ENCODE measurements at regions not wholly inside any gene's neighbourhood (a gene's known extent, or its start where the extent isn't known, plus 50 kb on each side); places are given as distances from the start of the nearest gene placed in this dataset.

- H3K27me3 Mint-ChIP-seq (ENCODE audit: low read depth), result no peaks in the 10 kb centered on the region
- no peak overlapping the region for H3K27ac Mint-ChIP-seq
- no peak for DNase-seq (ENCODE audit: low spot score)
- H3K9me3 Mint-ChIP-seq, result no peaks in the 10 kb centered on the region
- no peaks in the 10 kb centered on the region for H3K36me3 Mint-ChIP-seq (ENCODE audit: low read depth)
- intact Hi-C loops (cut with micrococcal nuclease), result no loop called here
- H3K4me3 Mint-ChIP-seq (ENCODE audit: low read depth), result no peak overlapping the region
- no peaks in the 10 kb centered on the region for H3K4me1 Mint-ChIP-seq (ENCODE audit: low read depth)
These were observed 531.5 kb downstream of the ANKRD50 start for GRCh38 chr4:124181039-124181438.

- Mint-ChIP-seq H3K4me1 (ENCODE audit: low read depth) (no peaks in the 10 kb centered on the region), H3K4me3 (ENCODE audit: low read depth) (no peak overlapping the region), H3K36me3 (ENCODE audit: low read depth) (no peaks in the 10 kb centered on the region), H3K9me3 (no peaks in the 10 kb centered on the region), H3K27me3 (ENCODE audit: low read depth) (no peaks in the 10 kb centered on the region), H3K27ac (no peak overlapping the region)
- DNase-seq (ENCODE audit: low spot score), result no peak
- intact Hi-C loops (cut with micrococcal nuclease), result no loop called here
These were observed 529.3 kb downstream of the ANKRD50 start for GRCh38 chr4:124183231-124183630.

DNA sequence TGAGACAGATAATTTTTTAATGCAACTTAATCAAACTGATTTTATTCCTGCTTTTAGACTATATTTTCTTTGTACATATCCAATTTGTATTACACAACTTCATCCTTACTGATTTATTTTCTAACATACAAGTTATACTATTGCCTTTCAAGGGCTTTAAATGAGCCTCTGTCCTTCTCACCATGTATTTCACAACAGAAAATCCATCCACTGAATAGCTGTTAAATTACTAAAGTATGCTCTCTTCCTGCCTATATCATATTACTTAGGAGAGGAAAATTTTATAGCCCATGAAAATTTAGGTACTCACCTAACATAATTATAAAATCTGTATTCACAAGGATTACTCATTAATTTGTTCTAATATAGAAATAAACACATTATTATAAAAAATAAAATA, 528.6 kb downstream of the ANKRD50 start:
- H3K36me3 Mint-ChIP-seq (ENCODE audit: low read depth), result no peaks in the 10 kb centered on the region
- H3K27ac Mint-ChIP-seq, result no peak overlapping the region
- H3K9me3 Mint-ChIP-seq, result no peaks in the 10 kb centered on the region
- intact Hi-C loops (cut with micrococcal nuclease), result no loop called here
- no peaks in the 10 kb centered on the region for H3K4me1 Mint-ChIP-seq (ENCODE audit: low read depth)
- no peaks in the 10 kb centered on the region for H3K27me3 Mint-ChIP-seq (ENCODE audit: low read depth)
- no peak overlapping the region for H3K4me3 Mint-ChIP-seq (ENCODE audit: low read depth)
- no peak for DNase-seq (ENCODE audit: low spot score)

- Mint-ChIP-seq H3K27me3 (ENCODE audit: low read depth) (no peaks in the 10 kb centered on the region), H3K4me1 (ENCODE audit: low read depth) (no peaks in the 10 kb centered on the region), H3K9me3 (no peaks in the 10 kb centered on the region), H3K27ac (no peak overlapping the region), H3K36me3 (ENCODE audit: low read depth) (no peaks in the 10 kb centered on the region), H3K4me3 (ENCODE audit: low read depth) (no peak overlapping the region)
- intact Hi-C loops (cut with micrococcal nuclease), result no loop called here
- no peak for DNase-seq (ENCODE audit: low spot score)
These were observed 527.7 kb downstream of the ANKRD50 start for GRCh38 chr4:124184792-124185191.

- intact Hi-C loops (cut with micrococcal nuclease), result no loop called here
- Mint-ChIP-seq H3K4me3 (ENCODE audit: low read depth) (no peak overlapping the region), H3K4me1 (ENCODE audit: low read depth) (no peaks in the 10 kb centered on the region), H3K27ac (no peak overlapping the region), H3K36me3 (ENCODE audit: low read depth) (no peaks in the 10 kb centered on the region), H3K27me3 (ENCODE audit: low read depth) (no peaks in the 10 kb centered on the region), H3K9me3 (no peaks in the 10 kb centered on the region)
- no peak for DNase-seq (ENCODE audit: low spot score)
These were observed 523.9 kb downstream of the ANKRD50 start for GRCh38 chr4:124188595-124188994.

GRCh38 chr4:124189545-124189944, 523.0 kb downstream of the ANKRD50 start:
- no peaks in the 10 kb centered on the region for H3K27me3 Mint-ChIP-seq (ENCODE audit: low read depth)
- H3K9me3 Mint-ChIP-seq, result no peaks in the 10 kb centered on the region
- H3K36me3 Mint-ChIP-seq (ENCODE audit: low read depth), result no peaks in the 10 kb centered on the region
- no peak for DNase-seq (ENCODE audit: low spot score)
- H3K4me1 Mint-ChIP-seq (ENCODE audit: low read depth), result no peaks in the 10 kb centered on the region
- H3K27ac Mint-ChIP-seq, result no peak overlapping the region
- H3K4me3 Mint-ChIP-seq (ENCODE audit: low read depth), result no peak overlapping the region
- intact Hi-C loops (cut with micrococcal nuclease), result no loop called here

- Mint-ChIP-seq H3K4me3 (ENCODE audit: low read depth) (no peak overlapping the region), H3K9me3 (no peaks in the 10 kb centered on the region), H3K27ac (no peak overlapping the region), H3K36me3 (ENCODE audit: low read depth) (no peaks in the 10 kb centered on the region), H3K27me3 (ENCODE audit: low read depth) (no peaks in the 10 kb centered on the region), H3K4me1 (ENCODE audit: low read depth) (no peaks in the 10 kb centered on the region)
- intact Hi-C loops (cut with micrococcal nuclease), result no loop called here
- no peak for DNase-seq (ENCODE audit: low spot score)
These were observed 521.2 kb downstream of the ANKRD50 start for GRCh38 chr4:124191329-124191728.

- Mint-ChIP-seq H3K4me1 (ENCODE audit: low read depth) (no peaks in the 10 kb centered on the region), H3K27ac (no peak overlapping the region), H3K27me3 (ENCODE audit: low read depth) (no peaks in the 10 kb centered on the region), H3K9me3 (no peaks in the 10 kb centered on the region), H3K4me3 (ENCODE audit: low read depth) (no peak overlapping the region), H3K36me3 (ENCODE audit: low read depth) (no peaks in the 10 kb centered on the region)
- intact Hi-C loops (cut with micrococcal nuclease), result no loop called here
- no peak for DNase-seq (ENCODE audit: low spot score)
These were observed 520.0 kb downstream of the ANKRD50 start for GRCh38 chr4:124192544-124192943.

- Mint-ChIP-seq H3K9me3 (no peaks in the 10 kb centered on the region), H3K4me1 (ENCODE audit: low read depth) (no peaks in the 10 kb centered on the region), H3K4me3 (ENCODE audit: low read depth) (no peak overlapping the region), H3K27me3 (ENCODE audit: low read depth) (no peaks in the 10 kb centered on the region), H3K36me3 (ENCODE audit: low read depth) (no peaks in the 10 kb centered on the region), H3K27ac (no peak overlapping the region)
- intact Hi-C loops (cut with micrococcal nuclease), result no loop called here
- DNase-seq (ENCODE audit: low spot score), result no peak
These were observed 513.3 kb downstream of the ANKRD50 start for GRCh38 chr4:124199185-124199584.

DNA sequence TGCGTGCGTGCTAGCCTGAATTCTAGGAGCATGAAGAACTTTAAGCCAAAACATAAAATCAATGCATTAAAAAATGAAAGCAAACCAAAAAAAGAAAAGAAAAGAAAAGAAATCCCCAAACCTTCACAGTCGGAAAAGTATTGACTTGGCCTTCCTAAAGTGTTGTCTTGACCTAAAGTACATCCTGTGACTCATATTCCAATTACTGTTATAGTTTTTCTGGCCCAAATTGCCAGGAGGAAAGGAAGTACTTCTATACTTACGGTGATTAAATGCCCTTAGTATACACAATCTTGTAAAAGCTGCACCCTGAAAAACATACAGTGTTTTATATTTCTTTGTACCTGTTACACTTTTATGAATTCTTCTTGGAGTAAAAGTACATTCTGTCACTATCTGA, 512.8 kb downstream of the ANKRD50 start:
- intact Hi-C loops (cut with micrococcal nuclease), result no loop called here
- Mint-ChIP-seq H3K27me3 (ENCODE audit: low read depth) (no peaks in the 10 kb centered on the region), H3K36me3 (ENCODE audit: low read depth) (no peaks in the 10 kb centered on the region), H3K4me3 (ENCODE audit: low read depth) (no peak overlapping the region), H3K27ac (no peak overlapping the region), H3K9me3 (no peaks in the 10 kb centered on the region), H3K4me1 (ENCODE audit: low read depth) (no peaks in the 10 kb centered on the region)
- no peak for DNase-seq (ENCODE audit: low spot score)

DNA sequence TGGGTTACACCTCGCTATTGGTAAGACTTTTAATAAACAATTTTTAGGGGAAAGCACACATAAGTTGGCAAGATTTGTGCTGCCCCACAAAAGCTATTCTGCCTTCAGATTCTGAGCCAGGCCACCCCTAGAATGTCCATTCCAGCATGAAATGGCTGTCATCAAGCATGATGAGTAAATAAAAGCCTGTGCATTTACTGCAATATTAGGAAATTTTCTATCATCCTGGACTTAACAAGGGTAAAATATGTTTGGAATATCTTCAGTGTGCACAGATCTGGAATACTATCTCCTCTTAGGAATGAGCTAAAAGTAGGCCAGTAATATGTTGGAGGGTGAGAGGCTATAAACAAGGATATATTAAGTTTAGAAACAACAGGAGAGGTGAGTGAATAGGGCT, 510.9 kb downstream of the ANKRD50 start:
- Mint-ChIP-seq H3K36me3 (ENCODE audit: low read depth) (no peaks in the 10 kb centered on the region), H3K9me3 (no peaks in the 10 kb centered on the region), H3K4me1 (ENCODE audit: low read depth) (no peaks in the 10 kb centered on the region), H3K4me3 (ENCODE audit: low read depth) (no peak overlapping the region), H3K27ac (no peak overlapping the region), H3K27me3 (ENCODE audit: low read depth) (no peaks in the 10 kb centered on the region)
- intact Hi-C loops (cut with micrococcal nuclease), result no loop called here
- no peak for DNase-seq (ENCODE audit: low spot score)

GRCh38 chr4:124202099-124202498, 510.4 kb downstream of the ANKRD50 start:
- no peak for DNase-seq (ENCODE audit: low spot score)
- Mint-ChIP-seq H3K4me1 (ENCODE audit: low read depth) (no peaks in the 10 kb centered on the region), H3K9me3 (no peaks in the 10 kb centered on the region), H3K27ac (no peak overlapping the region), H3K4me3 (ENCODE audit: low read depth) (no peak overlapping the region), H3K27me3 (ENCODE audit: low read depth) (no peaks in the 10 kb centered on the region), H3K36me3 (ENCODE audit: low read depth) (no peaks in the 10 kb centered on the region)
- intact Hi-C loops (cut with micrococcal nuclease), result no loop called here

GRCh38 chr4:124203613-124204238, 508.8 kb downstream of the ANKRD50 start:
- intact Hi-C loops (cut with micrococcal nuclease), result no loop called here
- no peaks in the 10 kb centered on the region for H3K4me1 Mint-ChIP-seq (ENCODE audit: low read depth)
- no peaks in the 10 kb centered on the region for H3K27me3 Mint-ChIP-seq (ENCODE audit: low read depth)
- no peak for DNase-seq (ENCODE audit: low spot score)
- no peaks in the 10 kb centered on the region for H3K36me3 Mint-ChIP-seq (ENCODE audit: low read depth)
- no peak overlapping the region for H3K27ac Mint-ChIP-seq
- H3K9me3 Mint-ChIP-seq, result no peaks in the 10 kb centered on the region
- H3K4me3 Mint-ChIP-seq (ENCODE audit: low read depth), result no peak overlapping the region

All from activated T-helper 2 cell treated with anti-CD3 and anti-CD28 coated beads, Interferon-gamma antibody, Interleukin-2, Interleukin-4, amounts not matched to agents 10 μg/mL and 5 μg/mL and 100 μg/mL, durations not matched to agents 14 hours and 24 hours and 36 hours (primary cell).